H9 (cell line): ENCODE measurements at regions not wholly inside any gene's neighbourhood (a gene's known extent, or its start where the extent isn't known, plus 50 kb on each side); places are given as distances from the start of the nearest gene placed in this dataset.

Experiments used
- DNase-seq: peaks from one replicate; pipeline ENCODE4 v3.0.0-alpha.2; 2017
- H2AFZ ChIP-seq: one replicate; pipeline ENCODE4 v1.6.1; 2013; ENCODE audit warnings: mild to moderate bottlenecking, low read length, control low read depth, moderate library complexity
- H2AK5ac ChIP-seq: 2 replicates; pipeline ENCODE4 v1.6.1; 2013; ENCODE audit warnings: low read length, control low read depth, mixed read lengths; ENCODE audit not compliant: insufficient read length
- H2BK120ac ChIP-seq: one replicate; pipeline ENCODE4 v1.6.1; 2013; ENCODE audit warnings: low read depth, mild to moderate bottlenecking, low read length, control low read depth, inconsistent platforms; ENCODE audit not compliant: poor library complexity, severe bottlenecking
- H2BK12ac ChIP-seq: 2 replicates; pipeline ENCODE4 v1.6.1; 2013; ENCODE audit warnings: low read length, control low read depth, mixed read lengths, low read depth; ENCODE audit not compliant: insufficient read length
- H2BK15ac ChIP-seq: 2 replicates; pipeline ENCODE4 v1.6.1; 2013; ENCODE audit warnings: low read depth, low read length, control low read depth
- H2BK20ac ChIP-seq: one replicate; pipeline ENCODE4 v1.6.1; 2013; ENCODE audit warnings: low read depth, mild to moderate bottlenecking, low read length, control low read depth, inconsistent platforms; ENCODE audit not compliant: poor library complexity, severe bottlenecking
- H2BK5ac ChIP-seq: 2 replicates; pipeline ENCODE4 v1.6.1; 2013; ENCODE audit warnings: low read length, control low read depth, mixed read lengths; ENCODE audit not compliant: insufficient read length
- H3K14ac ChIP-seq: 2 replicates; pipeline ENCODE4 v1.6.1; 2013; ENCODE audit warnings: low read length, control low read depth; ENCODE audit not compliant: insufficient read depth
- H3K18ac ChIP-seq: 2 replicates; pipeline ENCODE4 v1.6.1; 2013; ENCODE audit warnings: low read depth, mild to moderate bottlenecking, mixed read lengths, low read length, control low read depth; ENCODE audit not compliant: insufficient read length
- H3K23ac ChIP-seq: 2 replicates; pipeline ENCODE4 v1.6.1; 2013; ENCODE audit warnings: low read length, control low read depth, mixed read lengths, low read depth; ENCODE audit not compliant: insufficient read length
- H3K23me2 ChIP-seq: 2 replicates; pipeline ENCODE4 v1.6.1; 2013; ENCODE audit warnings: low read depth, mild to moderate bottlenecking, mixed read lengths, low read length, control low read depth; ENCODE audit not compliant: insufficient read length, poor library complexity, severe bottlenecking
- H3K27ac ChIP-seq: 2 replicates; pipeline ENCODE4 v1.5.1; 2013; ENCODE audit warnings: low read length, control low read depth, mixed read lengths, low read depth; ENCODE audit not compliant: insufficient read length
- H3K27me3 ChIP-seq: 2 replicates; pipeline ENCODE4 v1.6.1; 2013; ENCODE audit warnings: low read length, control low read depth, inconsistent platforms; ENCODE audit not compliant: insufficient read depth
- H3K4ac ChIP-seq: 2 replicates; pipeline ENCODE4 v1.6.1; 2013; ENCODE audit warnings: low read depth, mild to moderate bottlenecking, control low read depth, inconsistent platforms, low read length, moderate library complexity
- H3K4me1 ChIP-seq: 2 replicates; pipeline ENCODE4 v1.6.1; 2013; ENCODE audit warnings: low read length, control low read depth, inconsistent platforms; ENCODE audit not compliant: insufficient read depth
- H3K4me2 ChIP-seq: 2 replicates; pipeline ENCODE4 v1.6.1; 2013; ENCODE audit warnings: low read length, control low read depth, mixed read lengths; ENCODE audit not compliant: insufficient read length, insufficient read depth
- H3K56ac ChIP-seq: 2 replicates; pipeline ENCODE4 v1.6.1; 2013; ENCODE audit warnings: low read depth, mild to moderate bottlenecking, mixed read lengths, low read length, control low read depth; ENCODE audit not compliant: insufficient read length
- H3K79me1 ChIP-seq: 2 replicates; pipeline ENCODE4 v1.6.1; 2013; ENCODE audit warnings: low read depth, mild to moderate bottlenecking, moderate library complexity, low read length, control low read depth, inconsistent platforms; ENCODE audit not compliant: insufficient read depth, poor library complexity, severe bottlenecking
- H3K79me2 ChIP-seq: 2 replicates; pipeline ENCODE4 v1.6.1; 2013; ENCODE audit warnings: low read length, control low read depth, inconsistent platforms; ENCODE audit not compliant: insufficient read depth
- H3K9ac ChIP-seq: 2 replicates; pipeline ENCODE4 v1.6.1; 2013; ENCODE audit warnings: low read length, control low read depth, mixed read lengths; ENCODE audit not compliant: insufficient read length; ENCODE audit errors: extremely low read depth
- H3K9me3 ChIP-seq: one replicate; pipeline ENCODE4 v1.6.1; 2013; ENCODE audit warnings: low read depth, low read length, inconsistent platforms; ENCODE audit not compliant: control insufficient read depth
- H3T11ph ChIP-seq: one replicate; pipeline ENCODE4 v1.6.1; 2013; ENCODE audit warnings: mild to moderate bottlenecking, low read length, control low read depth, inconsistent platforms
- H4K20me1 ChIP-seq: one replicate; pipeline ENCODE4 v1.6.1; 2013; ENCODE audit not compliant: control insufficient read depth, insufficient read length, insufficient read depth
- H4K5ac ChIP-seq: 2 replicates; pipeline ENCODE4 v1.6.1; 2013; ENCODE audit warnings: low read depth, mild to moderate bottlenecking, mixed read lengths, low read length, control low read depth; ENCODE audit not compliant: insufficient read length
- H4K8ac ChIP-seq: replicated peaks from 2 replicates; pipeline ENCODE4 v1.6.1; 2013; ENCODE audit warnings: low read length, control low read depth, mixed read lengths, low read depth; ENCODE audit not compliant: insufficient read length
- H4K91ac ChIP-seq: 2 replicates; pipeline ENCODE4 v1.6.1; 2013; ENCODE audit warnings: low read depth, mild to moderate bottlenecking, moderate library complexity, mixed read lengths, low read length, control low read depth; ENCODE audit not compliant: insufficient read length
- H3K27ac Mint-ChIP-seq, 3 experiments: 2 replicates in 2 of 3; 3 replicates in 1 of 3; pipeline ENCODE4 v1.8.0; 2020 to 2021; ENCODE audit warnings: mixed read lengths in 3 of 3, mild to moderate bottlenecking in 1 of 3, moderate library complexity in 1 of 3
- H3K27me3 Mint-ChIP-seq: 2 replicates; pipeline ENCODE4 v1.8.0; 2021; ENCODE audit warnings: low read depth, mild to moderate bottlenecking, moderate library complexity, mixed read lengths
- H3K36me3 Mint-ChIP-seq, 3 experiments: 2 replicates in 2 of 3; 3 replicates in 1 of 3; pipeline ENCODE4 v1.8.0; 2020 to 2021; ENCODE audit warnings: low read depth in 3 of 3, mixed read lengths in 3 of 3; ENCODE audit not compliant: insufficient read depth in 1 of 3
- H3K4me1 Mint-ChIP-seq, 2 experiments: 2 replicates each; pipeline ENCODE4 v1.8.0; 2020; ENCODE audit warnings: mixed read lengths in 2 of 2
- H3K4me3 Mint-ChIP-seq, 2 experiments: 2 replicates in 1 of 2; 3 replicates in 1 of 2; pipeline ENCODE4 v1.8.0; 2020 to 2021; ENCODE audit warnings: mild to moderate bottlenecking in 2 of 2, mixed read lengths in 2 of 2, moderate library complexity in 1 of 2
- H3K9me3 Mint-ChIP-seq, 2 experiments: 2 replicates in 1 of 2; 3 replicates in 1 of 2; pipeline ENCODE4 v1.8.0; 2020; ENCODE audit warnings: mild to moderate bottlenecking in 2 of 2, mixed read lengths in 2 of 2, moderate library complexity in 1 of 2
- WGBS: extraction: QIAGEN DNeasy Blood & Tissue Kit; methylation state at CpG from one replicate; pipeline ENCODE4 v1.1.7; 2013; ENCODE audit warnings: missing lambda C conversion rate, low lambda C conversion rate, mixed read lengths; ENCODE audit not compliant: insufficient read length; ENCODE audit errors: extremely low coverage; 5-methylcytosine and 5-hydroxymethylcytosine counted together
- TF ChIP-seq, protein P1 (sequence below): fragments of 200-600 bp; sonication (generic); conservative IDR thresholded peaks from 3 replicates; pipeline ENCODE4 v1.8.0; 2021; ENCODE audit warnings: antibody characterized with exemption, mild to moderate bottlenecking

DNA sequence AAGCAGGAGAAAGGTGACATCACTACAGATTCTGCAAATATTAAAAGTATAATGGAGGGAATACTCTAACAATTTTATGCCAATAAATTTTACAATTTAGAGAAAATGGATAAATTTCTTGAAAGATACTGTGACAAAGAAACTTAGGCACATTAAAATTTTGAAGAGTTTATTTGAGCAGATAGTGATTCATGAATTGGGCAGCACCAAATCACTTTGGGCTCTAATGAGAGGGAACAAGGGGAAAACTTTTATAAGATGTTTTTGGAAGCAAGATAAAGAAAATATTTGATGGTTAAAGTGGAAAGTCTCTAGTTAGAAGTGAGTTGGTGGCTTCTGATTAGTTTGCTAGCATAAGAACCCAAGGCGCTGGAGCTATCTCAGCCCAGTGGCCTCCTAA, 55.2 kb upstream of the FMN2 start:
- Histone ChIP-seq H2AK5ac (no peak overlapping the region), H3K56ac (no peak overlapping the region), H2BK12ac (no peak overlapping the region), H3T11ph (no peak overlapping the region), H2BK5ac (no peak overlapping the region), H2BK20ac (no peak overlapping the region), H3K18ac (no peak overlapping the region), H4K5ac (no peak overlapping the region), H2BK120ac (no peak overlapping the region), H3K23ac (no peak overlapping the region), H3K4me2 (no peak overlapping the region), H4K8ac (no peak overlapping the region), H4K91ac (no peak overlapping the region), H3K23me2 (no peaks in the 10 kb centered on the region), H2AFZ (no peak overlapping the region), H3K14ac (no peak overlapping the region), H3K9me3 (no peaks in the 10 kb centered on the region), H3K9ac (no peak overlapping the region), H2BK15ac (no peak overlapping the region), H3K79me1 (no peaks in the 10 kb centered on the region), H3K4me1 (no peaks in the 10 kb centered on the region), H3K27ac (no peak overlapping the region), H3K79me2 (no peaks in the 10 kb centered on the region), H3K4ac (no peak overlapping the region), H4K20me1 (no peaks in the 10 kb centered on the region), H3K27me3 (no peaks in the 10 kb centered on the region)
- TF ChIP-seq, protein P1, sequence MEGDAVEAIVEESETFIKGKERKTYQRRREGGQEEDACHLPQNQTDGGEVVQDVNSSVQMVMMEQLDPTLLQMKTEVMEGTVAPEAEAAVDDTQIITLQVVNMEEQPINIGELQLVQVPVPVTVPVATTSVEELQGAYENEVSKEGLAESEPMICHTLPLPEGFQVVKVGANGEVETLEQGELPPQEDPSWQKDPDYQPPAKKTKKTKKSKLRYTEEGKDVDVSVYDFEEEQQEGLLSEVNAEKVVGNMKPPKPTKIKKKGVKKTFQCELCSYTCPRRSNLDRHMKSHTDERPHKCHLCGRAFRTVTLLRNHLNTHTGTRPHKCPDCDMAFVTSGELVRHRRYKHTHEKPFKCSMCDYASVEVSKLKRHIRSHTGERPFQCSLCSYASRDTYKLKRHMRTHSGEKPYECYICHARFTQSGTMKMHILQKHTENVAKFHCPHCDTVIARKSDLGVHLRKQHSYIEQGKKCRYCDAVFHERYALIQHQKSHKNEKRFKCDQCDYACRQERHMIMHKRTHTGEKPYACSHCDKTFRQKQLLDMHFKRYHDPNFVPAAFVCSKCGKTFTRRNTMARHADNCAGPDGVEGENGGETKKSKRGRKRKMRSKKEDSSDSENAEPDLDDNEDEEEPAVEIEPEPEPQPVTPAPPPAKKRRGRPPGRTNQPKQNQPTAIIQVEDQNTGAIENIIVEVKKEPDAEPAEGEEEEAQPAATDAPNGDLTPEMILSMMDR = no peak
- H3K27ac Mint-ChIP-seq = no peak overlapping the region
- no peak for DNase-seq
- WGBS = no CpG with 5 or more reads among the region's 1 CpG
- H3K27me3 Mint-ChIP-seq = no peaks in the 10 kb centered on the region
- peaks cover 10 to 12% of the 10 kb centered on the region in 2 experiments; a peak in 4 of 5 replicates for H3K9me3 Mint-ChIP-seq
- H3K36me3 Mint-ChIP-seq = peaks cover 0 to 4% (median 0%) of the 10 kb centered on the region in 3 experiments; a peak in 1 of 7 replicates
- H3K4me3 Mint-ChIP-seq = no peak overlapping the region
- peaks cover 0 to 5% of the 10 kb centered on the region in 2 experiments; a peak in 1 of 4 replicates for H3K4me1 Mint-ChIP-seq
